ENCODE measurements at regions not wholly inside any gene's neighbourhood (a gene's known extent, or its start where the extent isn't known, plus 50 kb on each side); places are given as distances from the start of the nearest gene placed in this dataset.

DNA sequence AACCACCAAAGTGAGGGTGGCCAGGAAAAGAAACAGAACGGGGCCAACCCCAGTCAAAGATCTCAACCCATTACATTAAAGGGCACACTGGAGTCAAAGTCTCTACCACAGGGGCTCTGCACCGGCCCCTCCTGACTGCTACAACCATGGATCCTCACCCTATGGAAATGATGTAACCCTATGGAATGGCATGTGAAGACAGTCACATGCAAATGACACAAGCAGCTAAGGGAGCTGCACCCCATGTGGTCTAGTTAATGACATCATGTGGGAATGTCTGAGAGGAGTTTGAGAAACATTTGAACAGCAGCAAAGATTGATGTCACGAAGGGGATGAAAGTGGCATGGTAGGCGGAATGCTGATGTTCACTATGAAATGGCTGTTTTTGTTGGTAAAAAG is 298.2 kb upstream of the SLCO3A1 start:
- Histone ChIP-seq H3K4me3 (ENCODE audit: low read length) (no peak overlapping the region), H3K36me3 (ENCODE audit: control insufficient read depth, insufficient read depth, low read length) (no peaks in the 10 kb centered on the region), H3K27ac (ENCODE audit: low read depth, low read length) (no peak overlapping the region), H3K9ac (ENCODE audit: extremely low read depth, low read length, poor library complexity, severe bottlenecking) (no peak overlapping the region), H3K4me1 (ENCODE audit: control insufficient read depth, insufficient read depth, low read length) (no peaks in the 10 kb centered on the region), H3K27me3 (ENCODE audit: control insufficient read depth, insufficient read depth, low read length, poor library complexity, severe bottlenecking) (no peaks in the 10 kb centered on the region), H3K9me3 (ENCODE audit: control insufficient read depth, low read length) (no peaks in the 10 kb centered on the region)
- H3K27me3 Mint-ChIP-seq (ENCODE audit: insufficient read depth) = no peaks in the 10 kb centered on the region
- peak; percentile 79 for DNase-seq
- H3K4me3 Mint-ChIP-seq = no peak overlapping the region
- H3K4me1 Mint-ChIP-seq = peaks cover 4% of the 10 kb centered on the region
- no peaks in the 10 kb centered on the region for H3K36me3 Mint-ChIP-seq (ENCODE audit: low read depth)
- TF ChIP-seq, protein P1, sequence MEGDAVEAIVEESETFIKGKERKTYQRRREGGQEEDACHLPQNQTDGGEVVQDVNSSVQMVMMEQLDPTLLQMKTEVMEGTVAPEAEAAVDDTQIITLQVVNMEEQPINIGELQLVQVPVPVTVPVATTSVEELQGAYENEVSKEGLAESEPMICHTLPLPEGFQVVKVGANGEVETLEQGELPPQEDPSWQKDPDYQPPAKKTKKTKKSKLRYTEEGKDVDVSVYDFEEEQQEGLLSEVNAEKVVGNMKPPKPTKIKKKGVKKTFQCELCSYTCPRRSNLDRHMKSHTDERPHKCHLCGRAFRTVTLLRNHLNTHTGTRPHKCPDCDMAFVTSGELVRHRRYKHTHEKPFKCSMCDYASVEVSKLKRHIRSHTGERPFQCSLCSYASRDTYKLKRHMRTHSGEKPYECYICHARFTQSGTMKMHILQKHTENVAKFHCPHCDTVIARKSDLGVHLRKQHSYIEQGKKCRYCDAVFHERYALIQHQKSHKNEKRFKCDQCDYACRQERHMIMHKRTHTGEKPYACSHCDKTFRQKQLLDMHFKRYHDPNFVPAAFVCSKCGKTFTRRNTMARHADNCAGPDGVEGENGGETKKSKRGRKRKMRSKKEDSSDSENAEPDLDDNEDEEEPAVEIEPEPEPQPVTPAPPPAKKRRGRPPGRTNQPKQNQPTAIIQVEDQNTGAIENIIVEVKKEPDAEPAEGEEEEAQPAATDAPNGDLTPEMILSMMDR (conservative IDR thresholded peaks at IDR 0.05) = no peak
- 88 to 96% methylated on average over 2 to 4 of the region's 4 CpGs for WGBS, 2 experiments (ENCODE audit: insufficient coverage in 1 of 2, insufficient read length in 1 of 2)
- no peaks in the 10 kb centered on the region for H3K9me3 Mint-ChIP-seq
- no peak overlapping the region for H3K27ac Mint-ChIP-seq

DNA sequence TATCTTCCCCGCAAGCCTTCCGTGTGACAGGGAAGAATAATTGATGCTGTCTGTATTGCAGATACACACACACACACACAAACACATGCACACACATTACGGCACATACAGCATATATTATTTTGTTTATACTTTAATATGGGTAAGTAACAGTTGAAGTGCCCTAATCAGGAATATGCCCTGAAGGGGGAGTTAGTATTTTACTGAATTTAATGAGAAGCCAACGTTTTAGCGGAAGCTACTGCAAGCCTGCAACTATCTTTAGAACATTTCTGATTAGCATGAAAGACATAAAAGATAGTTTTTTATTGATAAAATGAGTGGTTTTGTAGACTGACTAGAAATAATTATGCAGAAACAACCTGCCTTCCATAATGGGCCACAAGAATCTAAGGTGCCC is 296.6 kb upstream of the SLCO3A1 start:
- H3K4me1 ChIP-seq (ENCODE audit: control insufficient read depth, insufficient read depth, low read length) = no peaks in the 10 kb centered on the region
- no peak overlapping the region for H3K9ac ChIP-seq (ENCODE audit: extremely low read depth, low read length, poor library complexity, severe bottlenecking)
- H3K4me3 Mint-ChIP-seq = no peak overlapping the region
- no peak overlapping the region for H3K27ac ChIP-seq (ENCODE audit: low read depth, low read length)
- WGBS, 2 experiments (ENCODE audit: insufficient coverage in 1 of 2, insufficient read length in 1 of 2) = 91 to 93% methylated on average over 2 of the region's 5 CpGs
- H3K27me3 Mint-ChIP-seq (ENCODE audit: insufficient read depth) = no peaks in the 10 kb centered on the region
- H3K36me3 ChIP-seq (ENCODE audit: control insufficient read depth, insufficient read depth, low read length) = no peaks in the 10 kb centered on the region
- TF ChIP-seq, protein P1 (conservative IDR thresholded peaks at IDR 0.05) = no peak
- no peak for DNase-seq
- peaks cover 4% of the 10 kb centered on the region for H3K4me1 Mint-ChIP-seq
- H3K9me3 Mint-ChIP-seq = no peaks in the 10 kb centered on the region
- H3K27me3 ChIP-seq (ENCODE audit: control insufficient read depth, insufficient read depth, low read length, poor library complexity, severe bottlenecking) = no peaks in the 10 kb centered on the region
- H3K4me3 ChIP-seq (ENCODE audit: low read length) = no peak overlapping the region
- no peaks in the 10 kb centered on the region for H3K36me3 Mint-ChIP-seq (ENCODE audit: low read depth)
- no peaks in the 10 kb centered on the region for H3K9me3 ChIP-seq (ENCODE audit: control insufficient read depth, low read length)
- H3K27ac Mint-ChIP-seq = no peak overlapping the region

DNA sequence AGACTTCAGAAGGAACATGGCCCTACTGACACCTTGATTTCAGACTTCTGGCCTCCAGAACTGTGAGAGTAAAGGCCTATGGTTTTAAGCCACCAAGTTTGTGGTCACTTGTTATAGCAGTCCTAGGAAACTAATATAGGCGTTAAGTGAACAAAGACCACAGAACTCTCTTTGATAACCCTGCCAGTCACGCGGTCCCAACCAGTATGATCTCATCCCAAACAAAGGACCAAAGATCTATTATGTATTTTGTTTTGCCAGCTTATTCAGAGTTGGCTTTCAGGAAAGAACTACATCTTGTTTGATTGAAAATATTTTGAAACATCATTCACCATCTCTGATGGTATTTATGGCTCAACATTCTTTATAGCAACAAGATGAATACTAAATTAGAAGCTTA is 294.4 kb upstream of the SLCO3A1 start:
- no peak for DNase-seq
- 97% methylated on average over 3 of the region's 3 CpGs; no CpG with 5 or more reads in 1 of the 2 experiments for WGBS, 2 experiments (ENCODE audit: insufficient coverage in 1 of 2, insufficient read length in 1 of 2)
- Mint-ChIP-seq H3K27ac (no peak overlapping the region), H3K9me3 (no peaks in the 10 kb centered on the region), H3K36me3 (ENCODE audit: low read depth) (no peaks in the 10 kb centered on the region), H3K4me3 (no peak overlapping the region), H3K27me3 (ENCODE audit: insufficient read depth) (no peaks in the 10 kb centered on the region), H3K4me1 (peaks cover 2% of the 10 kb centered on the region)
- Histone ChIP-seq H3K4me3 (ENCODE audit: low read length) (no peak overlapping the region), H3K9ac (ENCODE audit: extremely low read depth, low read length, poor library complexity, severe bottlenecking) (no peak overlapping the region), H3K4me1 (ENCODE audit: control insufficient read depth, insufficient read depth, low read length) (no peaks in the 10 kb centered on the region), H3K9me3 (ENCODE audit: control insufficient read depth, low read length) (no peaks in the 10 kb centered on the region), H3K27ac (ENCODE audit: low read depth, low read length) (no peak overlapping the region), H3K36me3 (ENCODE audit: control insufficient read depth, insufficient read depth, low read length) (no peaks in the 10 kb centered on the region), H3K27me3 (ENCODE audit: control insufficient read depth, insufficient read depth, low read length, poor library complexity, severe bottlenecking) (no peaks in the 10 kb centered on the region)
- TF ChIP-seq, protein P1 (conservative IDR thresholded peaks at IDR 0.05) = no peak
